ENCODE measurements at regions not wholly inside any gene's neighbourhood (a gene's known extent, or its start where the extent isn't known, plus 50 kb on each side); places are given as distances from the start of the nearest gene placed in this dataset.
"Not testable (repeated sequence)": the region's sequence is repeated elsewhere in the genome, so short reads cannot be mapped to it uniquely, and the experiment has no call there.

GRCh38 chr11:109059402-109059801 lies 362.6 kb upstream of the C11orf87 start:
- Histone ChIP-seq H3K4me3 (ENCODE audit: low read length, poor library complexity, severe bottlenecking) (no peak overlapping the region), H3K36me3 (ENCODE audit: insufficient read depth, low read length) (no peaks in the 10 kb centered on the region), H3K9me2 (replicated peaks; ENCODE audit: low read depth, low read length) (no peaks in the 10 kb centered on the region), H4K20me1 (ENCODE audit: insufficient read depth, low read length, poor library complexity, severe bottlenecking) (no peaks in the 10 kb centered on the region), H2AFZ (ENCODE audit: low read length) (no peak overlapping the region), H3F3A (ENCODE audit: low read depth) (no peaks in the 10 kb centered on the region), H3K27me3 (ENCODE audit: insufficient read depth, low read length, poor library complexity, severe bottlenecking) (no peaks in the 10 kb centered on the region), H3K79me2 (ENCODE audit: insufficient read depth, low read length) (no peaks in the 10 kb centered on the region), H3K9ac (ENCODE audit: low read depth, low read length, poor library complexity, severe bottlenecking) (no peak overlapping the region), H3K9me3 (ENCODE audit: insufficient read depth, low read depth, low read length) (no peaks in the 10 kb centered on the region), H3K4me1 (ENCODE audit: insufficient read depth, low read length, poor library complexity, severe bottlenecking) (peaks cover 12% of the 10 kb centered on the region), H3K4me2 (ENCODE audit: low read depth, low read length, poor library complexity, severe bottlenecking) (no peak overlapping the region)
- TF ChIP-seq EZH2phosphoT487 (IDR thresholded peaks at IDR 0.05; ENCODE audit: borderline replicate concordance) = no peak

GRCh38 chr11:109061394-109061793 lies 360.6 kb upstream of the C11orf87 start:
- no peak overlapping the region for H3K4me2 ChIP-seq (ENCODE audit: low read depth, low read length, poor library complexity, severe bottlenecking)
- no peak for TF ChIP-seq EZH2phosphoT487 (IDR thresholded peaks at IDR 0.05; ENCODE audit: borderline replicate concordance)
- TF ChIP-seq CTCF (conservative IDR thresholded peaks at IDR 0.05; ENCODE audit: low read length) = no peak
- no peaks in the 10 kb centered on the region for H3F3A ChIP-seq (ENCODE audit: low read depth)
- no peaks in the 10 kb centered on the region for H3K36me3 ChIP-seq (ENCODE audit: insufficient read depth, low read length)
- no peak overlapping the region for H3K4me3 ChIP-seq (ENCODE audit: low read length, poor library complexity, severe bottlenecking)
- no peak overlapping the region for H2AFZ ChIP-seq (ENCODE audit: low read length)
- no peaks in the 10 kb centered on the region for H3K9me3 ChIP-seq (ENCODE audit: insufficient read depth, low read depth, low read length)
- H4K20me1 ChIP-seq (ENCODE audit: insufficient read depth, low read length, poor library complexity, severe bottlenecking) = no peaks in the 10 kb centered on the region
- H3K9ac ChIP-seq (ENCODE audit: low read depth, low read length, poor library complexity, severe bottlenecking) = no peak overlapping the region
- no peaks in the 10 kb centered on the region for H3K9me2 ChIP-seq (replicated peaks; ENCODE audit: low read depth, low read length)
- H3K27me3 ChIP-seq (ENCODE audit: insufficient read depth, low read length, poor library complexity, severe bottlenecking) = no peaks in the 10 kb centered on the region
- H3K4me1 ChIP-seq (ENCODE audit: insufficient read depth, low read length, poor library complexity, severe bottlenecking) = peaks cover 28% of the 10 kb centered on the region
- H3K79me2 ChIP-seq (ENCODE audit: insufficient read depth, low read length) = no peaks in the 10 kb centered on the region

- no peak overlapping the region for H3K9ac ChIP-seq (ENCODE audit: low read depth, low read length, poor library complexity, severe bottlenecking)
- H4K20me1 ChIP-seq (ENCODE audit: insufficient read depth, low read length, poor library complexity, severe bottlenecking) = no peaks in the 10 kb centered on the region
- TF ChIP-seq EZH2phosphoT487 (IDR thresholded peaks at IDR 0.05; ENCODE audit: borderline replicate concordance) (no peak), CTCF (conservative IDR thresholded peaks at IDR 0.05; ENCODE audit: low read length) (no peak)
- no peak overlapping the region for H3K4me2 ChIP-seq (ENCODE audit: low read depth, low read length, poor library complexity, severe bottlenecking)
- H3K9me3 ChIP-seq (ENCODE audit: insufficient read depth, low read depth, low read length) = no peaks in the 10 kb centered on the region
- no peaks in the 10 kb centered on the region for H3K27me3 ChIP-seq (ENCODE audit: insufficient read depth, low read length, poor library complexity, severe bottlenecking)
- H3K4me3 ChIP-seq (ENCODE audit: low read length, poor library complexity, severe bottlenecking) = no peak overlapping the region
- H3F3A ChIP-seq (ENCODE audit: low read depth) = no peaks in the 10 kb centered on the region
- no peaks in the 10 kb centered on the region for H3K9me2 ChIP-seq (replicated peaks; ENCODE audit: low read depth, low read length)
- peaks cover 37% of the 10 kb centered on the region for H3K4me1 ChIP-seq (ENCODE audit: insufficient read depth, low read length, poor library complexity, severe bottlenecking)
- no peaks in the 10 kb centered on the region for H3K36me3 ChIP-seq (ENCODE audit: insufficient read depth, low read length)
- H3K79me2 ChIP-seq (ENCODE audit: insufficient read depth, low read length) = no peaks in the 10 kb centered on the region
- no peak overlapping the region for H2AFZ ChIP-seq (ENCODE audit: low read length)
Measured at GRCh38 chr11:109062445-109062844, 359.5 kb upstream of the C11orf87 start.

GRCh38 chr11:109062871-109063270 lies 359.1 kb upstream of the C11orf87 start:
- Histone ChIP-seq H3K9me2 (replicated peaks; ENCODE audit: low read depth, low read length) (no peaks in the 10 kb centered on the region), H3K9ac (ENCODE audit: low read depth, low read length, poor library complexity, severe bottlenecking) (no peak overlapping the region), H3K9me3 (ENCODE audit: insufficient read depth, low read depth, low read length) (no peaks in the 10 kb centered on the region), H3K36me3 (ENCODE audit: insufficient read depth, low read length) (no peaks in the 10 kb centered on the region), H3F3A (ENCODE audit: low read depth) (no peaks in the 10 kb centered on the region), H3K79me2 (ENCODE audit: insufficient read depth, low read length) (no peaks in the 10 kb centered on the region), H3K27me3 (ENCODE audit: insufficient read depth, low read length, poor library complexity, severe bottlenecking) (no peaks in the 10 kb centered on the region), H3K4me2 (ENCODE audit: low read depth, low read length, poor library complexity, severe bottlenecking) (no peak overlapping the region), H3K4me1 (ENCODE audit: insufficient read depth, low read length, poor library complexity, severe bottlenecking) (peaks cover 41% of the 10 kb centered on the region), H2AFZ (ENCODE audit: low read length) (no peak overlapping the region), H4K20me1 (ENCODE audit: insufficient read depth, low read length, poor library complexity, severe bottlenecking) (no peaks in the 10 kb centered on the region), H3K4me3 (ENCODE audit: low read length, poor library complexity, severe bottlenecking) (no peak overlapping the region)
- TF ChIP-seq EZH2phosphoT487 (IDR thresholded peaks at IDR 0.05; ENCODE audit: borderline replicate concordance) (no peak), CTCF (conservative IDR thresholded peaks at IDR 0.05; ENCODE audit: low read length) (no peak)

GRCh38 chr11:109064618-109065311 lies 357.2 kb upstream of the C11orf87 start:
- H4K20me1 ChIP-seq (ENCODE audit: insufficient read depth, low read length, poor library complexity, severe bottlenecking); H2AFZ ChIP-seq (ENCODE audit: low read length); H3K36me3 ChIP-seq (ENCODE audit: insufficient read depth, low read length); H3K9me3 ChIP-seq (ENCODE audit: insufficient read depth, low read depth, low read length); H3F3A ChIP-seq (ENCODE audit: low read depth); H3K79me2 ChIP-seq (ENCODE audit: insufficient read depth, low read length); H3K27me3 ChIP-seq (ENCODE audit: insufficient read depth, low read length, poor library complexity, severe bottlenecking); H3K9me2 ChIP-seq (replicated peaks; ENCODE audit: low read depth, low read length); H3K9ac ChIP-seq (ENCODE audit: low read depth, low read length, poor library complexity, severe bottlenecking): not testable (repeated sequence)
- peaks cover 46% of the 10 kb centered on the region for H3K4me1 ChIP-seq (ENCODE audit: insufficient read depth, low read length, poor library complexity, severe bottlenecking)
- peak overlapping the region; percentile 46 for H3K4me3 ChIP-seq (ENCODE audit: low read length, poor library complexity, severe bottlenecking)
- peak overlapping the region; percentile 72 for H3K4me2 ChIP-seq (ENCODE audit: low read depth, low read length, poor library complexity, severe bottlenecking)
